Amniotic epithelial cell (primary cell): ENCODE measurements at regions not wholly inside any gene's neighbourhood (a gene's known extent, or its start where the extent isn't known, plus 50 kb on each side); places are given as distances from the start of the nearest gene placed in this dataset.
"Not testable (repeated sequence)": the region's sequence is repeated elsewhere in the genome, so short reads cannot be mapped to it uniquely, and the experiment has no call there.

Experiments used
- DNase-seq: peaks from one replicate; pipeline ENCODE4 v3.0.0-alpha.2; 2010; ENCODE audit warnings: low read depth

- not testable (repeated sequence) for DNase-seq
Measured at GRCh38 chr9:97248252-97248651, 59.2 kb upstream of the CCDC180 start.

GRCh38 chr9:97243606-97244005, 63.9 kb upstream of the CCDC180 start:
- no peak for DNase-seq

- peak; percentile 16 for DNase-seq
Measured at GRCh38 chr9:97241430-97241829, 66.0 kb upstream of the CCDC180 start.

GRCh38 chr9:97237951-97238889, 69.2 kb upstream of the CCDC180 start:
- peak; percentile 87 for DNase-seq

DNA sequence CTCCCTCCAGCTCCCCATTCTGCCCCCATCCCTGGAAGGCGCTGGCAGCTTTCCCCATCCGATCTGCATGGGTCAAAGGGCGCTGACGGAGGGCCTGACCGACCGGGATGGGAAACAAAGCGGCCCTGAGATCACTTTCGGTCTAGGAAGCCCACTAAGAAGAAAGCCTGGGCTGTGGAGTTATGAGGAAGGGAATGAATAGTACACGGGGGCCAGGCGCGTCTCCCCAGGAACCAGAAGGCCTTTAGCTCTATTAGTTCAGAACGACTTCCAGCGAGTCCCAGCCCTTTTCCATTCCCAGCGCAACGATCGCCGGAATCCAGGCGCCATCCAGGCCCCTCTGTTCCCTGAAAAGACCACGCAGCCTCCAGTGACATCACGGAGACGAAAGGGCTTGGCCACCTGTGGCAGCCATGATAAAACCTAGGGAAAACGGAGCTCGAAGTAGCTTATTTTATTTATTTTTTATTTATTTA, 70.1 kb upstream of the CCDC180 start:
- DNase-seq = no peak

- DNase-seq = not testable (repeated sequence)
Measured at GRCh38 chr9:97233009-97233400, 74.5 kb upstream of the CCDC180 start.

DNA sequence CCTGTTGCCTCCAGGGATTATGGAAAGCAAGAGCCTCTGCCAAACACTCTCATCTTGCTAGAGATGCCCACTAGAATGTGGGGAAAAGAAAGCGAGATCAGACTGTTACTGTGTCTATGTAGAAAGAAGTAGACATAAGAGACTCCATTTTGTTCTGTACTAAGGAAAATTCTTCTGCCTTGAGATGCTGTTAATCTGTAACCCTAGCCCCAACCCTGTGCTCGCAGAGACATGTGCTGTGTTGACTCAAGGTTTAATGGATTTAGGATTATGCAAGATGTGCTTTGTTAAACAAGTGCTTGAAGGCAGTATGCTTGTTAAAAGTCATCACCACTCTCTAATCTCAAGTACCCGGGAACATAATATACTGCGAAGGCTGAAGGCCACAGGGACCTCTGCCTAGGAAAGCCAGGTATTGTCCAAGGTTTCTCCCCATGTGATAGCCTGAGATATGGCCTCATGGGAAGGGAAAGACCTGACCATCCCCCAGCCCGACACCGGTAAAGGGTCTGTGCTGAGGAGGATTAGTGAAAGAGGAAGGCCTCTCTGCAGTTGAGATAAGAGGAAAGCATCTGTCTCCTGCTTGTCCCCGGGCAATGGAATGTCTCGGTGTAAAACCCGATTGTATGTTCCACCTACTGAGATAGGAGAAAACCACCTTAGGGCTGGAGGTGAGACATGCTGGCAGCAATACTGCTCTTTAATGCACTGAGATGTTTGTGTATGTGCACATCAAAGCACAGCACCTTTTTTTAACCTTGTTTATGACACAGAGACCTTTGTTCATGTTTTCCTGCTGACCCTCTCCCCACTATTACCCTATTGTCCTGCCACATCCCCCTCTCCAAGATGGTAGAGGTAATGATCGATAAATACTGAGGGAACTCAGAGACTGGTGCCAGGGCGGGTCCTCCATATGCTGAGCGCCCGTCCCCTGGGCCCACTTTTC, 75.1 kb upstream of the CCDC180 start:
- DNase-seq = peak; percentile 26

DNA sequence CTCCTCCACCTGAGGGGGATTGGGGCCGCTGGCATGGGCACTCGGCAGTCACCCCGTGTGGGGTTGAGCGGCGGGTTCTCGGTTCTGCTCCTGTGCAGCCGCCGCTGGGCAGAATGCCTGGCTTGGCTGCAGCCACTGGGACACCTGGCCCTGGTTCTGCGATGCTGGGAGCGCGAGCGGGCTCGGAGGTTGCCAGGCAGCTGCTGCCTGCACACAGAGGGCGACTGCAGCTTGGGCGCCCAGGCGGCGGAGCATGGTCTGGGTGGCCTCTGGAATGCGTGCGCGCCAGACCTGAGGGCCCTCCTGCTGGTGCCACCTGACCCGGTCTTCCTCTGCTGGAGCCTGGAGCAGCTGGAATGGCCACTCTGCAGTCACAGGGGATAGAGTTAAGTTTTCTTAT, 85.1 kb upstream of the CCDC180 start:
- not testable (repeated sequence) for DNase-seq

DNA sequence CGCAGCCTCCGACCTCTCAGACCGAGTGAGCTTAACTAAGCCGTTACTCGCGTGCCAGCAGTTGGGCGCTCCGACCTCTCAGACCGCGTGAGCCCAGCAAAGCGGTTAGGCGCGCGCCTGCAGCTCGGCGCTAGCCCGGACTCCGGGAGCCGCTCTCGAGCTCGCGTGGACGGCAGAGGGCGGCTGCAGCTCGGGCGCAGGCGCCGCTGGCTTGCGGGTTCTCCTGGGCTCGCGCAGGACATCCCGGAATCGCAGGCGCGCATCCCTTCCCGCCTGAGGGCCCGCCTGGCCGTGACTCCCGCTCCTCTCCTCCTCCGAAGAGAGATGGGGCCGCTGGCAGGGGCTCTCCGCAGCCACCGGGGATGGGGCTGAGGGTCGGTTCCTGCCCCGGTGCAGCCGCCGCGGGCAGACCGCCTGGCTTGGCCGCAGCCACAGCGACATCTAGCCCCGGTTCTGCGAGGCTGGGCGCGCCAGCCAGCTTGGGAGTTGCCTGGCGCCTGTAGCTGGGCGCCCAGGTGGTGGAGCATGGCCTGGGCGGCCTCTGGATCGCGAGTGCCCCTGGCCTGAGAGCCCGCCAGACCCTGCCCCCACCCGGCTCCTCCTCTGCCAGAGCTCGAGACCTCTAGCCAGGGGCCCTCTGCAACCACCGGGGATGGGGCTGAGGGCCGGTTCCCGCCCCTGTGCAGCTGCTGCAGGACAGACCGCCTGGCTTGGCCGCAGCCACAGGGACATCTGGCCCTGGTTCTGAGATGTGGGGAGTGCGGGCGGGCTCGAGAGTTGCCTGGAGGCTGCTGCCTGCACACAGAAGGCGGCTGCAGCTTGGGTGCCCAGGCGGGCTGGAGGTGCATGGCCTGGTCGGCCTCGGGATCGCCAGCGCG, 85.7 kb upstream of the CCDC180 start:
- DNase-seq = peak; percentile 64

DNA sequence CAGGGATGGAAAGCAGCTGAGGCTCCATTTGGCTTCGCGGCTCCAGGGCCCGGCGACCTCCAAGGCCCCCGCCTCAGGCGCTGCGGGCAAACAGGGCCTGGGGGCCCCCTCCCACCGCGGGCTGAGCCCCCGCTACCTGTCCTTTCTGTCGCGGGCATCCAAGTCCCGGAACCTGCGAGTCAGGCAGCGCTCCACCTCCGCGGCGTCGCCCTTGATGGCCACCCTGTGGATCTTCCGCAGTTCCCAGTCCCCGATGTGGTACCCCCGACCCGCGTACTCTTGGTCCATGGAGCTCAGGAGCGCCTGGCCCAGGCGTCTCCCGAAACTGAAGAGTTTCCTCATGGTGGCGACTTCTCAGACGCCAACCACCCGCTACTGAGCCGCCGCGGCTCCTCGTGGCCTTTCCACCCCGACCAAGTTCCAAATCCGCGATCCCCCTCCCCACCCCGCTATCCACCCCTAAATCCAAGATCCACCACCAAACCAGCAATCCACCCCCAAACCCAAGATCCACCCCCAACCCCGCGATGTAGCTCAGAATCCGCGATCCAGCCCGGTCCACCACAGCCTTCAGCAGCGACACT, 86.5 kb upstream of the CCDC180 start:
- DNase-seq = no peak

DNA sequence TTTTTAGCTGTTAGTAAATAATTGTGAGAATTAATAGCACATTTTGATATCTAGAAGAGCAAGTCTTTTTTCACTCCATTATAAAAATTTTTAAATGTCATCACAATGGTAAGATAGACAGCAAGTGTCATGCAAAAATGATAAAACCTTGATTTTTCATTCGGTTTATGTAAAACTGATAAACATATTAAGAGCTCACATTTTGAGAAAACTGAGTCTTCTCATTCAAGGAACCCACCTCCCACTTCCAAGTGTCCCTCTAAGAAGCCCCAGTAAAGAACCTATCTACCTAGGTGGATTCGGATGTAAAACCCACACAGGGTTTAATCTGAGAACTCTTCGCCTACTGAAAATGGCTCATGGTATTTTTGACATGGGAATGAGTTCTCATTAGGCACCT, 87.1 kb upstream of the CCDC180 start:
- not testable (repeated sequence) for DNase-seq

DNA sequence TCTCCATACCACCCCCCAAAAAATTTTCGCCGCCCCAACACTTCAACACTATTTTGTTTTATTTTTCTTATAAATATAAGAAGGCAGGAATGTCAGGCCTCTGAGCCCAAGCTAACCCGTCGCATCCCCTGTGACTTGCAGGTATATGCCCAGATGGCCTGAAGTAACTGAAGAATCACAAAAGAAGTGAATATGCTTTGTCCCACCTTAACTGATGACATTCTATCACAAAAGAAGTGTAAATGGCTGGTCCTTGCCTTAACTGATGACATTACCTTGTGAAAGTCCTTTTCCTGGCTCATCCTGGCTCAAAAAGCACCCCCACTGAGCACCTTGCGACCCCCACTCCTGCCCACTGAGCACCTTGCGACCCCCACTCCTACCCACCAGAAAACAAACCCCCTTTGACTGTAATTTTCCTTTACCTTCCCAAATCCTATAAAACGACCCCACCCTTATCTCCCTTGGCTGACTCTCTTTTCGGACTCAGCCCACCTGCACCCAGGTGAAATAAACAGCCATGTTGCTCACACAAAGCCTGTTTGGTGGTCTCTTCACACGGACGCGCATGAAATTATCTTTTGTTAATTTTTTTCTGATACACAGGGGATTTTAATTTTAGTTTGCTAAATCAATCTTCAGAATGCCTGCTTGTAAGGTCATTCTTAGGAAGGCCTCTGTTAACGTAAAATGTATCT, 87.9 kb upstream of the CCDC180 start:
- DNase-seq = not testable (repeated sequence)

- not testable (repeated sequence) for DNase-seq
Measured at GRCh38 chr9:97215127-97215526, 92.3 kb upstream of the CCDC180 start.

DNA sequence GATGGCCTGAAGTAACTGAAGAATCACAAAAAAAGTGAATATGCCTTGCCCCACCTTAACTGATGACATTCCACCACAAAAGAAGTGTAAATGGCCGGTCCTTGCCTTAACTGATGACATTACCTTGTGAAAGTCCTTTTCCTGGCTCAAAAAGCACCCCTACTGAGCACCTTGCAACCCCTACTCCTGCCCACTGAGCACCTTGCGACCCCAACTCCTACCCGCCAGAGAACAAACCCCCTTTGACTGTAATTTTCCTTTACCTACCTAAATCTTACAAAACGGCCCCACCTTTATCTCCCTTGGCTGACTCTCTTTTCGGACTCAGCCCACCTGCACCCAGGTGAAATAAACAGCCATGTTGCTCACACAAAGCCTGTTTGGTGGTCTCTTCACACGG, 92.9 kb upstream of the CCDC180 start:
- DNase-seq = not testable (repeated sequence)

- not testable (repeated sequence) for DNase-seq
Measured at GRCh38 chr9:97199683-97200082, 107.8 kb upstream of the CCDC180 start.

GRCh38 chr9:97193767-97194166, 113.7 kb upstream of the CCDC180 start:
- not testable (repeated sequence) for DNase-seq

DNA sequence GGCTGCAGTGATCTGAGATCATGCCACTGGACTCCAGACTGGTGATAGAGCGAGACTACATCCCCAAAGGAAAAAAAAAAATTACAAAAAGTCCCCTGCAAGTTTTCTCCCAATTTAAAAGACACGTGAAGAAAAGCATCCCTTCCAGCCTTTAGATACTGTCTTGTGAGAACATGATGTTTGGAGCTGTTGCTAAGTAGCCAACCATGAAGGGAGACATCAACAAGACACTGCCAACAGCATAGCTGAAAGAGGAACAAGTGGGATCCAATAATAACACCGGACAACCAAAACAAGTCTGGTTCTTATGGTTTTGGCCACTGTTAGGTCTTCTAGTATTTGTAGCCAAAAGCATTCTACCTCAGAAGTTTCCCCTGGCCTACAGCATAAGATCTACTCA, 118.9 kb upstream of the CCDC180 start:
- DNase-seq = no peak

GRCh38 chr9:97187706-97188105, 119.8 kb upstream of the CCDC180 start:
- not testable (repeated sequence) for DNase-seq

DNA sequence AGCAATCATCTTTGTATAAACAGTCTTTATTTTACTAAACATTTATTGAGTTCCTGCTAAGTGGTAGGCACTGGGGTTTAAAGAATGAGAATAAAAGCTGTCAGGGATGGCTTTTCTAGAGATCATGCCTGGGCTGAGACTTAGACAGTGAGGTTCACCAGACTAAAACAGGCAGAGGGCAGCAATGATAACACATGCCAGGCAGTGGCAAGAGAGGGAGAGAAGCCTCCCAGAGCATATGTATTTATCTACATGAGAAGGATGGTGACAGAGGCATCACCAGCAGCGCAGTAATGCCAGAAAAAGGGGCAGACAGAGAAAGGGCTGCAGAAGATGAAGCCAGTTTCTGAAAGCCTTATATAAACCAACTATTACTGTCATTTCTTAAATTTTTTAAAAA, 121.0 kb upstream of the CCDC180 start:
- DNase-seq = no peak

GRCh38 chr9:97182532-97182931, 124.9 kb upstream of the CCDC180 start:
- DNase-seq = not testable (repeated sequence)
